Trophoblast cell (in vitro differentiated cells and primary cell): ENCODE measurements at regions not wholly inside any gene's neighbourhood (a gene's known extent, or its start where the extent isn't known, plus 50 kb on each side); places are given as distances from the start of the nearest gene placed in this dataset.

Source experiments
- DNase-seq, 2 donors: peaks; one replicate each; pipeline ENCODE4 v3.0.0-alpha.2; 2016
- H2AFZ ChIP-seq: 2 replicates; pipeline ENCODE4 v1.6.1; 2013; ENCODE audit warnings: low read length, moderate library complexity, mild to moderate bottlenecking; ENCODE audit not compliant: insufficient read depth, poor library complexity
- H2AK5ac ChIP-seq: 2 replicates; pipeline ENCODE4 v1.6.1; 2013; ENCODE audit warnings: mild to moderate bottlenecking, low read length
- H2BK120ac ChIP-seq: 2 replicates; pipeline ENCODE4 v1.6.1; 2013; ENCODE audit warnings: low read length, mild to moderate bottlenecking, moderate library complexity; ENCODE audit not compliant: insufficient read depth, poor library complexity
- H2BK12ac ChIP-seq: 2 replicates; pipeline ENCODE4 v1.6.1; 2013; ENCODE audit warnings: mild to moderate bottlenecking, low read length, moderate library complexity
- H2BK5ac ChIP-seq: 2 replicates; pipeline ENCODE4 v1.6.1; 2013; ENCODE audit warnings: low read length, low read depth, moderate library complexity, mild to moderate bottlenecking; ENCODE audit not compliant: poor library complexity
- H3K14ac ChIP-seq: 2 replicates; pipeline ENCODE4 v1.6.1; 2013; ENCODE audit warnings: mild to moderate bottlenecking, low read length
- H3K18ac ChIP-seq: 2 replicates; pipeline ENCODE4 v1.6.1; 2013; ENCODE audit warnings: mild to moderate bottlenecking, low read length
- H3K23ac ChIP-seq: 2 replicates; pipeline ENCODE4 v1.6.1; 2013; ENCODE audit warnings: low read length
- H3K27ac ChIP-seq: 2 replicates; pipeline ENCODE4 v1.5.1; 2013; ENCODE audit warnings: low read depth, mild to moderate bottlenecking, inconsistent platforms, low read length, moderate library complexity
- H3K27me3 ChIP-seq: 2 replicates; pipeline ENCODE4 v1.6.1; 2013; ENCODE audit warnings: inconsistent platforms, mild to moderate bottlenecking, low read length, moderate library complexity; ENCODE audit not compliant: insufficient read depth
- H3K36me3 ChIP-seq, 2 experiments: 1 replicate in 1 of 2; 2 replicates in 1 of 2; pipeline ENCODE4 v1.6.1; 2013; ENCODE audit warnings: low read length in 2 of 2, mild to moderate bottlenecking in 2 of 2, moderate library complexity in 1 of 2; ENCODE audit not compliant: insufficient read depth in 2 of 2, control insufficient read depth in 1 of 2
- H3K4ac ChIP-seq: 2 replicates; pipeline ENCODE4 v1.6.1; 2013; ENCODE audit warnings: low read depth, mild to moderate bottlenecking, low read length, moderate library complexity
- H3K4me1 ChIP-seq, 2 experiments: 1 replicate in 1 of 2; 2 replicates in 1 of 2; pipeline ENCODE4 v1.6.1; 2013; ENCODE audit warnings: low read length in 2 of 2, mild to moderate bottlenecking in 2 of 2, moderate library complexity in 1 of 2; ENCODE audit not compliant: insufficient read depth in 2 of 2, control insufficient read depth in 1 of 2
- H3K4me2 ChIP-seq: 2 replicates; pipeline ENCODE4 v1.6.1; 2013; ENCODE audit warnings: inconsistent platforms, mild to moderate bottlenecking, low read length, moderate library complexity
- H3K4me3 ChIP-seq: 2 replicates; pipeline ENCODE4 v1.5.1; 2013; ENCODE audit warnings: mild to moderate bottlenecking, low read depth, low read length, inconsistent platforms
- H3K79me1 ChIP-seq: one replicate; pipeline ENCODE4 v1.6.1; 2013; ENCODE audit warnings: low read length
- H3K79me2 ChIP-seq: 2 replicates; pipeline ENCODE4 v1.6.1; 2013; ENCODE audit warnings: low read length, mild to moderate bottlenecking; ENCODE audit not compliant: control insufficient read depth, insufficient read depth, poor library complexity
- H3K9ac ChIP-seq: 2 replicates; pipeline ENCODE4 v1.6.1; 2013; ENCODE audit warnings: mild to moderate bottlenecking, low read length
- H3K9me3 ChIP-seq: 2 replicates; pipeline ENCODE4 v1.6.1; 2013; ENCODE audit warnings: low read depth, mild to moderate bottlenecking, control low read depth, inconsistent platforms, low read length; ENCODE audit not compliant: insufficient read depth
- H4K12ac ChIP-seq: 2 replicates; pipeline ENCODE4 v1.6.1; 2013; ENCODE audit warnings: low read depth, mild to moderate bottlenecking, low read length, moderate library complexity
- H4K8ac ChIP-seq: 2 replicates; pipeline ENCODE4 v1.6.1; 2013; ENCODE audit warnings: low read depth, mild to moderate bottlenecking, low read length, moderate library complexity
- H4K91ac ChIP-seq: one replicate; pipeline ENCODE4 v1.6.1; 2013; ENCODE audit warnings: low read depth, mild to moderate bottlenecking, low read length, moderate library complexity
- WGBS: extraction: QIAGEN DNeasy Blood & Tissue Kit; methylation state at CpG from one replicate; pipeline ENCODE4 v1.1.7; 2013; ENCODE audit warnings: missing lambda C conversion rate; ENCODE audit not compliant: insufficient read length, insufficient coverage; ENCODE audit errors: extremely low coverage; 5-methylcytosine and 5-hydroxymethylcytosine counted together

DNA sequence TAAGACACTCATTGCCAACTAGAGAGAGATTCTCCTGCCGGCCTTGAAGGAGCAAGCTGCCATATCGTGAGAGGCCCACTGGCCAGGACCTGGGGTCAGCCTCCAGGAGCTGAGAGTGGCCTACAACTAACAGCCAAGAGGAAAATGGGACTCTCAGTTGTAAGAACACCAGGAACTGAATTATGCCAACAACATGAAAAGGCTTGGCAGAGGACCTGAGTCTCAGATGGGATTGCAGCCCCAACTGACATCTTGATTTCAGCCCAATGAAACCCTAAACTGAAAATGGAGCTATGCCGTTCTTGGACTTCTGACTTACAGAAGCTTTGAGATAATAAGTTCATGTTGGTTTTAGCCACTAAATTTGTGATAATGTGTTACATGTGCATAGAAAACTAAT lies 193.5 kb upstream of the LRFN2 start:
- Histone ChIP-seq H3K4me1 (peaks cover 0 to 3% of the 10 kb centered on the region in 2 experiments), H3K23ac (no peak overlapping the region), H4K91ac (no peak overlapping the region), H3K27me3 (no peaks in the 10 kb centered on the region), H2BK5ac (no peak overlapping the region), H3K9me3 (peaks cover 2% of the 10 kb centered on the region), H3K9ac (no peak overlapping the region), H3K79me1 (no peaks in the 10 kb centered on the region), H3K36me3 (no peaks in the 10 kb centered on the region), H2AFZ (no peak overlapping the region), H3K14ac (no peak overlapping the region), H3K27ac (no peak overlapping the region), H2BK120ac (no peak overlapping the region), H4K8ac (no peak overlapping the region), H2BK12ac (no peak overlapping the region), H3K4me3 (no peak overlapping the region), H3K18ac (no peak overlapping the region), H4K12ac (no peak overlapping the region), H3K79me2 (no peaks in the 10 kb centered on the region), H2AK5ac (no peak overlapping the region), H3K4ac (no peak overlapping the region), H3K4me2 (no peak overlapping the region)
- WGBS = no CpG with 5 or more reads among the region's 3 CpGs
- DNase-seq = no peak

DNA sequence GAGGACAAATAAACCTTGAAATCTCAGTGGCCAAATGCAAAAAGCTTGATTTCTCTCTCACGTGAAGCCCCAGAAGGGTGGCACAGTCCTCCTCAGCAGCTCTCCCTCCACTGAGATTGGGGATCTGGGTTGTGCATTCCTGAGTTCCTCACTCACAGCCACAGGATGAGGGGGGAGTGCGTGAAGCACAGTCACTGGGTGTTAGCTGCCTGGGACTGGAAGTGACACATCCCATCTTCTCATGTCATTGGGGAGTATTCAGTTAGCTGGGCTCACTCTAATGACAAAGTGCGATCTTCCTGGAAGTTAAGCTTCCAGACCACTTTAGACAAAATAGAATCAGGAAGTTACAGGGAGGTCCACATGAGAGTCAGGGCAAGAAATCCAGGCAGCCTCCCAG lies 192.2 kb upstream of the LRFN2 start:
- Histone ChIP-seq H3K23ac (no peak overlapping the region), H4K8ac (no peak overlapping the region), H3K9me3 (peaks cover 2% of the 10 kb centered on the region), H3K4me2 (no peak overlapping the region), H2BK120ac (no peak overlapping the region), H4K12ac (no peak overlapping the region), H2BK5ac (no peak overlapping the region), H3K14ac (no peak overlapping the region), H3K27me3 (no peaks in the 10 kb centered on the region), H3K79me1 (no peaks in the 10 kb centered on the region), H3K18ac (no peak overlapping the region), H3K4me3 (no peak overlapping the region), H2AK5ac (no peak overlapping the region), H2AFZ (no peak overlapping the region), H3K9ac (no peak overlapping the region), H3K4ac (no peak overlapping the region), H4K91ac (no peak overlapping the region), H3K4me1 (peaks cover 0 to 3% of the 10 kb centered on the region in 2 experiments), H3K36me3 (no peaks in the 10 kb centered on the region), H3K27ac (no peak overlapping the region), H2BK12ac (no peak overlapping the region), H3K79me2 (no peaks in the 10 kb centered on the region)
- no CpG with 5 or more reads among the region's 3 CpGs for WGBS
- DNase-seq = no peak

DNA sequence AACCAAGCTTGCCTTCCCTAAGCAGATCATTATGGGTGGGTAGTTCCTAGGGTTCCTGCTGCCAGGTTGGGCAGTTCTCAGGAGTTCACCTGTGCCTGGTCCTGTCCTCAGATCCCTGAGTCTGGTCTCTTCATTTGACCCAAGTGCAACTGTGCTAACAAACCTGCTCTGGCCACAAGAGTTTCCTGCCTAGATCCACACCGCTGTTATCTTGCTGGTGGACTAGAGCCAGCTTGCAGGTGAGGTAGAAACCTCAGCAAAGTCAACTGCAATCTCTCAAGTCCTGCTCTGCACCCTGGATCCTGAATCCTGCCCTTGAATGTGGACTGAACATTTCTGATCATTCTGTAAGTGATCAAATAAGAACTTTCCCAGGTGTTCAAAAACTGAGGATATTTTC lies 191.8 kb upstream of the LRFN2 start:
- H3K27me3 ChIP-seq = no peaks in the 10 kb centered on the region
- H3K36me3 ChIP-seq = no peaks in the 10 kb centered on the region
- no peak overlapping the region for H3K4me2 ChIP-seq
- no peak overlapping the region for H3K18ac ChIP-seq
- H2BK12ac ChIP-seq = no peak overlapping the region
- WGBS = no CpG with 5 or more reads among the region's 1 CpG
- no peak overlapping the region for H2BK5ac ChIP-seq
- H3K9me3 ChIP-seq = peaks cover 2% of the 10 kb centered on the region
- no peak overlapping the region for H2AK5ac ChIP-seq
- peaks cover 0 to 3% of the 10 kb centered on the region in 2 experiments for H3K4me1 ChIP-seq
- no peak overlapping the region for H4K91ac ChIP-seq
- no peak overlapping the region for H3K4me3 ChIP-seq
- H2BK120ac ChIP-seq = no peak overlapping the region
- no peaks in the 10 kb centered on the region for H3K79me1 ChIP-seq
- H3K27ac ChIP-seq = no peak overlapping the region
- H4K12ac ChIP-seq = no peak overlapping the region
- no peak overlapping the region for H3K4ac ChIP-seq
- DNase-seq = no peak
- H3K23ac ChIP-seq = no peak overlapping the region
- H3K14ac ChIP-seq = no peak overlapping the region
- no peak overlapping the region for H2AFZ ChIP-seq
- no peaks in the 10 kb centered on the region for H3K79me2 ChIP-seq
- H3K9ac ChIP-seq = peak overlapping the region; percentile 27
- no peak overlapping the region for H4K8ac ChIP-seq

DNA sequence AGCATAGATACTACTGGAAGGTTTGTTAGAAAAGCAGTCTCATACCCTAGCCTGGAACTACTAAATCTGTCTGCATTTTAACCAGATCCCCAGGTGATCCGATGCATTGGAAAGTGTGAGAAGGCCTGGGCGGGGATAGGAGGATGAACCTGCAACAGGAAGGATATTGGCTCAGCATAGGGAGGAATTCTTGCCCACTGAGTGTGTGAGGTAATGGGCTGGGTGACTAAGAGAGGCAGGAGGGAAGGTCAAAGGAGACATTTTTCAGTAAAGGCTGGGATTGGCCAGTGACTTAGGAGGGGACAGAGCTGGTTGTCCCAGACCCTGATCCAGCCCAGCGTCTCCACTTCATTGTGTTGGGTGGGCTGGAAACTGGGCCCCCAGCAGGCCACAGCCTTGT lies 191.0 kb upstream of the LRFN2 start:
- H2BK120ac ChIP-seq = no peak overlapping the region
- H3K79me1 ChIP-seq = no peaks in the 10 kb centered on the region
- H2AK5ac ChIP-seq = no peak overlapping the region
- H3K9ac ChIP-seq = no peak overlapping the region
- H3K79me2 ChIP-seq = no peaks in the 10 kb centered on the region
- no peak overlapping the region for H3K18ac ChIP-seq
- peaks cover 0 to 3% of the 10 kb centered on the region in 2 experiments for H3K4me1 ChIP-seq
- H2BK5ac ChIP-seq = no peak overlapping the region
- no peak overlapping the region for H4K12ac ChIP-seq
- H4K91ac ChIP-seq = no peak overlapping the region
- DNase-seq = no peak
- no peak overlapping the region for H3K23ac ChIP-seq
- H3K4ac ChIP-seq = no peak overlapping the region
- H3K27me3 ChIP-seq = no peaks in the 10 kb centered on the region
- WGBS = no CpG with 5 or more reads among the region's 3 CpGs
- H3K36me3 ChIP-seq = no peaks in the 10 kb centered on the region
- no peak overlapping the region for H2BK12ac ChIP-seq
- H3K9me3 ChIP-seq = peaks cover 2% of the 10 kb centered on the region
- H3K14ac ChIP-seq = no peak overlapping the region
- no peak overlapping the region for H3K4me2 ChIP-seq
- no peak overlapping the region for H2AFZ ChIP-seq
- no peak overlapping the region for H4K8ac ChIP-seq
- H3K4me3 ChIP-seq = no peak overlapping the region
- H3K27ac ChIP-seq = no peak overlapping the region
